ENCODE measurements at regions not wholly inside any gene's neighbourhood (a gene's known extent, or its start where the extent isn't known, plus 50 kb on each side); places are given as distances from the start of the nearest gene placed in this dataset.
A peak's percentile ranks its signal among the peaks of the same experiment; 100 is the strongest.

- no peak overlapping the region for H3K27ac ChIP-seq
- H3K36me3 ChIP-seq (ENCODE audit: low read depth, missing control alignments) = no peaks in the 10 kb centered on the region
- intact Hi-C loops (cut with DNase I; ENCODE audit: low total_unique reads) = no loop called here
- no peak overlapping the region for H3K4me3 ChIP-seq
- no peak for DNase-seq
- 89 to 93% methylated on average over 3 of the region's 3 CpGs for WGBS, 2 donors
- H3K4me1 ChIP-seq = peaks cover 8% of the 10 kb centered on the region
- no peak for TF ChIP-seq POLR2A (IDR thresholded peaks at IDR 0.05)
- no peak for TF ChIP-seq CTCF (IDR thresholded peaks at IDR 0.05)
- H3K9me3 ChIP-seq = no peaks in the 10 kb centered on the region
- no peaks in the 10 kb centered on the region for H3K27me3 ChIP-seq
Observed at GRCh38 chr2:24439971-24440340, 51.1 kb upstream of the NCOA1 start.

- Histone ChIP-seq H3K4me3 (no peak overlapping the region), H3K27ac (no peak overlapping the region), H3K4me1 (peaks cover 8% of the 10 kb centered on the region), H3K36me3 (ENCODE audit: low read depth, missing control alignments) (no peaks in the 10 kb centered on the region), H3K9me3 (no peaks in the 10 kb centered on the region), H3K27me3 (no peaks in the 10 kb centered on the region)
- WGBS, 2 donors = 70 to 80% methylated on average over 4 of the region's 4 CpGs
- no peak for TF ChIP-seq CTCF (IDR thresholded peaks at IDR 0.05)
- TF ChIP-seq POLR2A (IDR thresholded peaks at IDR 0.05) = no peak
- intact Hi-C loops (cut with DNase I; ENCODE audit: low total_unique reads) = no loop called here
- no peak for DNase-seq
Observed at GRCh38 chr2:24439280-24439970, 51.6 kb upstream of the NCOA1 start.

- intact Hi-C loops (cut with DNase I; ENCODE audit: low total_unique reads) = no loop called here
- H3K27me3 ChIP-seq = no peaks in the 10 kb centered on the region
- H3K27ac ChIP-seq = no peak overlapping the region
- DNase-seq = no peak
- no peaks in the 10 kb centered on the region for H3K36me3 ChIP-seq (ENCODE audit: low read depth, missing control alignments)
- H3K4me3 ChIP-seq = no peak overlapping the region
- peaks cover 8% of the 10 kb centered on the region for H3K4me1 ChIP-seq
- no peaks in the 10 kb centered on the region for H3K9me3 ChIP-seq
- TF ChIP-seq CTCF (IDR thresholded peaks at IDR 0.05) = no peak
- TF ChIP-seq POLR2A (IDR thresholded peaks at IDR 0.05) = no peak
Observed at GRCh38 chr2:24438106-24438505, 52.9 kb upstream of the NCOA1 start.

GRCh38 chr2:24435391-24436316 lies 55.4 kb upstream of the NCOA1 start:
- WGBS, 2 donors = 37 to 39% methylated on average over 13 of the region's 13 CpGs
- H3K9me3 ChIP-seq = no peaks in the 10 kb centered on the region
- H3K4me1 ChIP-seq = peaks cover 8% of the 10 kb centered on the region
- no peaks in the 10 kb centered on the region for H3K27me3 ChIP-seq
- H3K4me3 ChIP-seq = no peak overlapping the region
- intact Hi-C loops (cut with DNase I; ENCODE audit: low total_unique reads) = no loop called here
- TF ChIP-seq CTCF (IDR thresholded peaks at IDR 0.05) (no peak), POLR2A (IDR thresholded peaks at IDR 0.05) (no peak)
- H3K27ac ChIP-seq = peak overlapping the region; percentile 8 to 79
- peak; percentile 87 for DNase-seq
- H3K36me3 ChIP-seq (ENCODE audit: low read depth, missing control alignments) = no peaks in the 10 kb centered on the region

Data from testis (tissue), 2 donors.